IMR-90 (cell line): ENCODE measurements at regions not wholly inside any gene's neighbourhood (a gene's known extent, or its start where the extent isn't known, plus 50 kb on each side); places are given as distances from the start of the nearest gene placed in this dataset.

Experiments
- ATAC-seq: fragments of 200-7000 bp; cut with Tn5 transposase; 2 replicates; pipeline ENCODE4 v1.9.1; 2020; ENCODE audit warnings: low read depth, mild to moderate bottlenecking, moderate library complexity
- BruUV-seq: library from RNA; stranded (reverse); fragments of 400-500 nt; replicated peaks from 2 replicates; lab custom pipeline; 2021; lab: Mats Ljungman, UMichigan
- CTCF ChIA-PET: fragments of 300-600 bp; formaldehyde crosslinking; extraction: SDS; loops from one replicate; lab custom pipeline; 2021; ENCODE audit warnings: antibody characterized with exemption; lab: Yijun Ruan, JAX
- POLR2A ChIA-PET: fragments of 300-600 bp; sonication (Branson Sonifier 250); formaldehyde crosslinking; loops from one replicate; lab custom pipeline; 2022; ENCODE audit warnings: antibody characterized with exemption; ENCODE audit not compliant: unreplicated experiment; lab: Charles Lee
- DNase-seq: peaks from one replicate; pipeline ENCODE4 v3.0.0; 2013
- H2AFZ ChIP-seq: replicated peaks from 2 replicates; pipeline ENCODE3; 2013; ENCODE audit warnings: low read length, mild to moderate bottlenecking; ENCODE audit not compliant: poor library complexity
- H2AK5ac ChIP-seq: 2 replicates; pipeline ENCODE4 v1.6.1; 2013; ENCODE audit warnings: low read depth, low read length, inconsistent platforms
- H2AK9ac ChIP-seq: replicated peaks from 2 replicates; pipeline ENCODE3; 2013; ENCODE audit warnings: mild to moderate bottlenecking, low read depth, low read length, moderate library complexity; ENCODE audit not compliant: poor library complexity
- H2BK120ac ChIP-seq: 2 replicates; pipeline ENCODE4 v1.6.1; 2013; ENCODE audit warnings: low read depth, low read length, inconsistent platforms
- H2BK15ac ChIP-seq: 3 replicates; pipeline ENCODE4 v1.6.1; 2013; ENCODE audit warnings: low read depth, low read length, inconsistent platforms
- H2BK20ac ChIP-seq: 2 replicates; pipeline ENCODE4 v1.6.1; 2013; ENCODE audit warnings: low read depth, mild to moderate bottlenecking, inconsistent platforms, low read length, moderate library complexity
- H2BK5ac ChIP-seq: 2 replicates; pipeline ENCODE4 v1.6.1; 2013; ENCODE audit warnings: mild to moderate bottlenecking, low read depth, low read length, inconsistent platforms; ENCODE audit not compliant: poor library complexity, severe bottlenecking
- H3K14ac ChIP-seq: replicated peaks from 2 replicates; pipeline ENCODE4 v1.6.1; 2013; ENCODE audit warnings: low read depth, low read length, inconsistent platforms
- H3K18ac ChIP-seq: 2 replicates; pipeline ENCODE4 v1.6.1; 2013; ENCODE audit warnings: low read depth, low read length, control low read depth
- H3K23ac ChIP-seq: 2 replicates; pipeline ENCODE4 v1.6.1; 2013; ENCODE audit warnings: low read depth, low read length, inconsistent platforms
- H3K27ac ChIP-seq: 2 replicates; pipeline ENCODE4 v1.5.1; 2013; ENCODE audit warnings: mild to moderate bottlenecking, control low read depth, low read length; ENCODE audit not compliant: insufficient read depth
- H3K27me3 ChIP-seq: 2 replicates; pipeline ENCODE4 v1.6.1; 2013; ENCODE audit warnings: low read length; ENCODE audit not compliant: control insufficient read depth, insufficient read depth
- H3K36me3 ChIP-seq: 2 replicates; pipeline ENCODE4 v1.6.1; 2013; ENCODE audit warnings: low read length, mixed read lengths; ENCODE audit not compliant: control insufficient read depth, insufficient read depth
- H3K4ac ChIP-seq: 2 replicates; pipeline ENCODE4 v1.6.1; 2013; ENCODE audit warnings: low read depth, low read length, inconsistent platforms
- H3K4me1 ChIP-seq: 2 replicates; pipeline ENCODE4 v1.6.1; 2013; ENCODE audit warnings: low read length, mixed read lengths; ENCODE audit not compliant: control insufficient read depth, insufficient read depth
- H3K4me2 ChIP-seq: 2 replicates; pipeline ENCODE4 v1.6.1; 2013; ENCODE audit warnings: low read depth, mild to moderate bottlenecking, control low read depth, low read length, moderate library complexity
- H3K4me3 ChIP-seq: 2 replicates; pipeline ENCODE4 v1.5.1; 2013; ENCODE audit warnings: low read depth, mild to moderate bottlenecking, control low read depth, low read length, moderate library complexity; ENCODE audit not compliant: insufficient read depth
- H3K56ac ChIP-seq: 2 replicates; pipeline ENCODE4 v1.6.1; 2013; ENCODE audit warnings: low read length, inconsistent platforms; ENCODE audit not compliant: insufficient read depth; ENCODE audit errors: extremely low read depth
- H3K79me1 ChIP-seq, 2 experiments: 2 replicates each; pipeline ENCODE4 v1.6.1; 2013; ENCODE audit warnings: low read length in 2 of 2, inconsistent platforms in 1 of 2, low read depth in 1 of 2
- H3K9ac ChIP-seq: 2 replicates; pipeline ENCODE4 v1.6.1; 2013; ENCODE audit warnings: low read depth, low read length, control low read depth
- H3K9me1 ChIP-seq: 2 replicates; pipeline ENCODE4 v1.6.1; 2013; ENCODE audit warnings: low read length, inconsistent platforms; ENCODE audit not compliant: insufficient read depth
- H3K9me3 ChIP-seq: 2 replicates; pipeline ENCODE4 v1.6.1; 2013; ENCODE audit warnings: low read length; ENCODE audit not compliant: control insufficient read depth, insufficient read depth
- H4K20me1 ChIP-seq: 2 replicates; pipeline ENCODE4 v1.6.1; 2013; ENCODE audit warnings: low read length, inconsistent platforms; ENCODE audit not compliant: insufficient read depth
- H4K5ac ChIP-seq: 2 replicates; pipeline ENCODE4 v1.6.1; 2013; ENCODE audit warnings: mild to moderate bottlenecking, low read depth, low read length, control low read depth
- H4K8ac ChIP-seq, 2 experiments: 2 replicates each; pipeline ENCODE4 v1.6.1; 2013; ENCODE audit warnings: low read depth in 2 of 2, low read length in 2 of 2, control low read depth in 1 of 2, inconsistent platforms in 1 of 2
- H4K91ac ChIP-seq: 2 replicates; pipeline ENCODE4 v1.6.1; 2013; ENCODE audit warnings: low read depth, low read length, inconsistent platforms; ENCODE audit not compliant: insufficient read depth
- BHLHE40 ChIP-seq: fragments of 150-350 bp; IDR thresholded peaks from 2 replicates; pipeline ENCODE4 v1.6.1; 2016; ENCODE audit warnings: mild to moderate bottlenecking, low read depth, low read length
- CEBPB ChIP-seq: IDR thresholded peaks from 2 replicates; pipeline ENCODE4 v1.6.1; 2012; ENCODE audit warnings: low read depth, low read length, improper control_type of control experiment
- MAFK ChIP-seq: IDR thresholded peaks from 2 replicates; pipeline ENCODE4 v1.6.1; 2012; ENCODE audit warnings: low read depth, low read length, improper control_type of control experiment
- MAZ ChIP-seq: IDR thresholded peaks from 2 replicates; pipeline ENCODE4 v1.6.1; 2012; ENCODE audit warnings: low read depth, mild to moderate bottlenecking, low read length, improper control_type of control experiment, moderate library complexity, borderline replicate concordance
- MXI1 ChIP-seq: IDR thresholded peaks from 2 replicates; pipeline ENCODE4 v1.6.1; 2012; ENCODE audit warnings: low read depth, mild to moderate bottlenecking, low read length, moderate library complexity, borderline replicate concordance
- POLR2A ChIP-seq: IDR thresholded peaks from 2 replicates; pipeline ENCODE4 v1.6.1; 2012; ENCODE audit warnings: mild to moderate bottlenecking, low read depth, low read length
- RAD21 ChIP-seq: IDR thresholded peaks from 2 replicates; pipeline ENCODE4 v1.6.1; 2012; ENCODE audit warnings: low read length, improper control_type of control experiment
- RCOR1 ChIP-seq: IDR thresholded peaks from 2 replicates; pipeline ENCODE4 v1.6.1; 2012; ENCODE audit warnings: mild to moderate bottlenecking, low read length, improper control_type of control experiment; ENCODE audit not compliant: insufficient replicate concordance
- RFX5 ChIP-seq: IDR thresholded peaks from 2 replicates; pipeline ENCODE4 v1.8.0; 2012; ENCODE audit warnings: low read depth, mild to moderate bottlenecking, low read length, moderate library complexity
- SMC3 ChIP-seq: fragments of 150-350 bp; IDR thresholded peaks from 2 replicates; pipeline ENCODE4 v1.6.1; 2016; ENCODE audit warnings: low read depth, mild to moderate bottlenecking, antibody characterized with exemption, low read length, moderate library complexity
- WGBS, 2 experiments: methylation state at CpG; one replicate each; pipeline versions ENCODE4 v1.1.5 to v1.1.7; 2013; ENCODE audit warnings: missing lambda C conversion rate in 2 of 2; ENCODE audit not compliant: insufficient read length in 1 of 2; ENCODE audit errors: extremely low coverage in 2 of 2; 5-methylcytosine and 5-hydroxymethylcytosine counted together
- dilution Hi-C: fragments of 300-500 bp; cut with HindIII; formaldehyde crosslinking; loops from one replicate; pipeline ENCODE4 v1.14.3; 2018; ENCODE audit warnings: low sequenced_read_pairs; ENCODE audit not compliant: unreplicated experiment
- in situ Hi-C: fragments of 300-500 bp; cut with MboI; formaldehyde crosslinking; loops from 3 replicates; pipeline ENCODE4 v1.14.3; 2019; ENCODE audit warnings: low sequenced_read_pairs, inconsistent platforms, mixed read lengths
- intact Hi-C: fragments of 100-400 bp; cut with micrococcal nuclease; formaldehyde crosslinking; loops from 2 replicates; pipeline ENCODE4 v1.10.0; 2022
- TF ChIP-seq, protein P1 (sequence below): fragments of 150-350 bp; IDR thresholded peaks from 2 replicates; pipeline ENCODE4 v1.6.1; 2016; ENCODE audit warnings: low read depth, mild to moderate bottlenecking, low read length, moderate library complexity, borderline replicate concordance
- TF ChIP-seq, protein P2 (sequence below): fragments of 150-350 bp; IDR thresholded peaks from 2 replicates; pipeline ENCODE4 v1.6.1; 2017; ENCODE audit warnings: mild to moderate bottlenecking, antibody characterized with exemption, low read length, low read depth
- TF ChIP-seq, protein P3 (sequence below): conservative IDR thresholded peaks from 2 replicates; pipeline ENCODE4 v1.5.1; 2012; ENCODE audit warnings: mild to moderate bottlenecking, low read depth, low read length, improper control_type of control experiment

DNA sequence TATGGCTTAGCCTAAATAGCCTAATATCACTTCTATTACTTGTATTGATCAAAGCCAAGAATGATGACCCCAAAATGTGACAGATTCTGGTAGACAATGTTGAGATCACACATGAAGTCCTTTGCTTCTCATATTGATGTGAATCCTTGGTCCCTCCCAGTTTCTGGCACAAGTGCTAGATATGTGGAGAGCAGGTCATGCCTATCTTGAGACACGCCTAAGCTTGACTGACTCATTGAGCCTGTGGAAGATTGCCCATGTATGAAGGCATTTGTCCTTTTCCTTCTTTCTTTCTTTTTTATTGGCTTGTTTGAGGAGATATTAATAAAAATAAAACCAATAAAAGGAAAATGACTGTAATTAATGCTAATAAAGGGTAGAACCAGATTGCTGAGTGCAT is 54.0 kb upstream of the TMEM108 start:
- intact Hi-C loops, result no loop called here
- no peak overlapping the region for H3K23ac ChIP-seq
- WGBS, 2 experiments, result no CpG with 5 or more reads among the region's 1 CpG
- no peak overlapping the region for H4K5ac ChIP-seq
- H3K4me3 ChIP-seq, result no peak overlapping the region
- in situ Hi-C loops, result no loop called here
- no peak overlapping the region for H3K14ac ChIP-seq
- no peak overlapping the region for H2AK9ac ChIP-seq
- no peak overlapping the region for H3K9ac ChIP-seq
- H2BK20ac ChIP-seq, result no peak overlapping the region
- no peak overlapping the region for H2BK120ac ChIP-seq
- no peak overlapping the region for H3K4me2 ChIP-seq
- no peak overlapping the region for H3K27ac ChIP-seq
- no peaks in the 10 kb centered on the region for H3K9me1 ChIP-seq
- H4K8ac ChIP-seq, result no peak overlapping the region
- no peak for ATAC-seq
- no peaks in the 10 kb centered on the region for H3K9me3 ChIP-seq
- no TSS peak for BruUV-seq
- no peak overlapping the region for H4K91ac ChIP-seq
- no peak overlapping the region for H2BK15ac ChIP-seq
- no peaks in the 10 kb centered on the region for H3K79me1 ChIP-seq
- H3K4me1 ChIP-seq, result no peaks in the 10 kb centered on the region
- ChIA-PET POLR2A (no interaction called here), CTCF (no interaction called here)
- H3K36me3 ChIP-seq, result no peaks in the 10 kb centered on the region
- no peaks in the 10 kb centered on the region for H3K27me3 ChIP-seq
- TF ChIP-seq SMC3 (no peak), RFX5 (no peak), POLR2A (no peak), CEBPB (no peak), BHLHE40 (no peak), RAD21 (no peak), MXI1 (no peak), MAZ (no peak), MAFK (no peak), RCOR1 (no peak)
- TF ChIP-seq, protein P1, sequence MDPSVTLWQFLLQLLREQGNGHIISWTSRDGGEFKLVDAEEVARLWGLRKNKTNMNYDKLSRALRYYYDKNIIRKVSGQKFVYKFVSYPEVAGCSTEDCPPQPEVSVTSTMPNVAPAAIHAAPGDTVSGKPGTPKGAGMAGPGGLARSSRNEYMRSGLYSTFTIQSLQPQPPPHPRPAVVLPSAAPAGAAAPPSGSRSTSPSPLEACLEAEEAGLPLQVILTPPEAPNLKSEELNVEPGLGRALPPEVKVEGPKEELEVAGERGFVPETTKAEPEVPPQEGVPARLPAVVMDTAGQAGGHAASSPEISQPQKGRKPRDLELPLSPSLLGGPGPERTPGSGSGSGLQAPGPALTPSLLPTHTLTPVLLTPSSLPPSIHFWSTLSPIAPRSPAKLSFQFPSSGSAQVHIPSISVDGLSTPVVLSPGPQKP, result no peak
- TF ChIP-seq, protein P2, sequence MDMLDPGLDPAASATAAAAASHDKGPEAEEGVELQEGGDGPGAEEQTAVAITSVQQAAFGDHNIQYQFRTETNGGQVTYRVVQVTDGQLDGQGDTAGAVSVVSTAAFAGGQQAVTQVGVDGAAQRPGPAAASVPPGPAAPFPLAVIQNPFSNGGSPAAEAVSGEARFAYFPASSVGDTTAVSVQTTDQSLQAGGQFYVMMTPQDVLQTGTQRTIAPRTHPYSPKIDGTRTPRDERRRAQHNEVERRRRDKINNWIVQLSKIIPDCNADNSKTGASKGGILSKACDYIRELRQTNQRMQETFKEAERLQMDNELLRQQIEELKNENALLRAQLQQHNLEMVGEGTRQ, result no peak
- TF ChIP-seq, protein P3, sequence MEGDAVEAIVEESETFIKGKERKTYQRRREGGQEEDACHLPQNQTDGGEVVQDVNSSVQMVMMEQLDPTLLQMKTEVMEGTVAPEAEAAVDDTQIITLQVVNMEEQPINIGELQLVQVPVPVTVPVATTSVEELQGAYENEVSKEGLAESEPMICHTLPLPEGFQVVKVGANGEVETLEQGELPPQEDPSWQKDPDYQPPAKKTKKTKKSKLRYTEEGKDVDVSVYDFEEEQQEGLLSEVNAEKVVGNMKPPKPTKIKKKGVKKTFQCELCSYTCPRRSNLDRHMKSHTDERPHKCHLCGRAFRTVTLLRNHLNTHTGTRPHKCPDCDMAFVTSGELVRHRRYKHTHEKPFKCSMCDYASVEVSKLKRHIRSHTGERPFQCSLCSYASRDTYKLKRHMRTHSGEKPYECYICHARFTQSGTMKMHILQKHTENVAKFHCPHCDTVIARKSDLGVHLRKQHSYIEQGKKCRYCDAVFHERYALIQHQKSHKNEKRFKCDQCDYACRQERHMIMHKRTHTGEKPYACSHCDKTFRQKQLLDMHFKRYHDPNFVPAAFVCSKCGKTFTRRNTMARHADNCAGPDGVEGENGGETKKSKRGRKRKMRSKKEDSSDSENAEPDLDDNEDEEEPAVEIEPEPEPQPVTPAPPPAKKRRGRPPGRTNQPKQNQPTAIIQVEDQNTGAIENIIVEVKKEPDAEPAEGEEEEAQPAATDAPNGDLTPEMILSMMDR, result no peak
- dilution Hi-C loops, result no loop called here
- no peak overlapping the region for H3K56ac ChIP-seq
- no peak overlapping the region for H2BK5ac ChIP-seq
- no peak overlapping the region for H2AK5ac ChIP-seq
- no peak overlapping the region for H3K18ac ChIP-seq
- no peaks in the 10 kb centered on the region for H4K20me1 ChIP-seq
- DNase-seq, result no peak
- no peak overlapping the region for H2AFZ ChIP-seq
- H3K4ac ChIP-seq, result no peak overlapping the region
